ENCODE measurements at regions not wholly inside any gene's neighbourhood (a gene's known extent, or its start where the extent isn't known, plus 50 kb on each side); places are given as distances from the start of the nearest gene placed in this dataset.

DNA sequence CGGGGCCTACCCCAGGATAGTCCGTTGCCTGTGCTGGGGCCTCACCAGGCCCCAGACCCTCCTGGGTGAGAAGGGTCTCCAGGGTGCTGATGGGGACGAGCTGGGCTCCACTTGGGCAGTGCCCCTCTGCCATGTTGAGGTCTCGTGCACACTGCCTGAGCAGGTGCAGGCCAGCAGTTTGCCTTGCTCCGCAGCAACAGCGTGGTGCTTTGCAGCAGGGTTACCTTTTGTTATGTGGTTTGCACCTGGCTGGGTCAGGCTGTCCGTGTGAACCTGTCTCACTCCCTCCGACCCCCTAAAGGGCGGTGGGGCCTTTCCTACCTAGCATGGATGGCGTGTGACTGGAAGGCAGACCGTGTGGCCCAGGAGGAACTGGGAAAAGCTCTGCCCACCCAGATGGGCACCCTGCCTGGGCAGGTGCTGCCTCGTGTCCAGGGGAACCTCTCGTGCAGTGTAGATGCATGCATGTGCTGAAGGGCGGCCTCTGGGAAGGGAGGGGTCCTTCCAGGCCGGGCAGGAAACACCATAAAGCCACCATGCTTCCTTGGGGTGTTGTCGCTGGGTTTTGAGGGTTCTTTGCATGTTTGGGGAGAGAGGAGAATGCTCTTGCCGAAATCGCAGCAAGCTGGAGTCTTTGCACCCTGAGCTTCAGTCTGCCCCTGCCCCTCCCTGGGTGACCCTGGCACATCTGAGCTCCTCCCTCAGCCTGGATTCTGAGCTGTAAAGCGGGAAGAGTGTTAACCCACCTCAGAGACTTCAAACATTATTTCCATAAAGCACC, 75.4 kb upstream of the PPARA start:
- no peak for DNase-seq (ENCODE audit: low read depth in 4 of 4, low spot score in 3 of 4)

GRCh38 chr22:46075764-46076531, 74.4 kb upstream of the PPARA start:
- DNase-seq (ENCODE audit: low read depth in 4 of 4, low spot score in 3 of 4), result no peak

DNA sequence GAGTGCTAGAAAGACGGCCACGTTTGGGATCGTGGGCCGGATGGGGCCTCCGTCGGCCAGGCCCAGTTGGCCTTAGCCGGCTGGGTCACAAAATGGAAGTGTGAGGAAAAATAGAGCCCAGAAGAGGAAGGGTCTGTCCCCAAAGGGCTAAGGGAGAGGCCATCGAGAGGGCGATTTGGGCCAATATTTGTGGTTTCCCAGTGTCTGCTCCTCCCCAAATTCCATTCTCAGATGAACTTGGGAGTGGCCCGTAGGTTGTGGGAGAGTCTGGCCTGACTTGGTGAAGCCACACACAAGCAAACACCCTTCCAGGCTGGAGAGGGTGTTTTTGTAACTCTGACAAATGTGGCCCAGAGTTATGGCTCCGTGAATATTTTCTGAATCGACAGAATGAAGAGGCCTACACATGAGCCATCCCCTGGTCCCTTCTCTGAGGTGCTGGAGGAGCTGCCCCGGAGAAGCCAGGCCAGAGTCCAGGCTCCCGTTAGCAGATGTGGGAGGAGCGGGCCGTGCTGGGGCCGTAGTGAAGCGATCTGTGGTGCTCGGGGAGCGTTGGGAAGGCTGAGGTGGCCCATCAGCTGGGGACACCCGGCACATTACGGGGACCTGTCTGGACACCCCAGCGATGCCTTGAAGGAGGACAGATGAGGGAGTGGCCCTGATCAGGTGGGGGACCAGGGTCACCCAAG, 73.5 kb upstream of the PPARA start:
- DNase-seq (ENCODE audit: low read depth in 4 of 4, low spot score in 3 of 4), result no peak

- no peak for DNase-seq (ENCODE audit: low read depth in 4 of 4, low spot score in 3 of 4)
These were observed 72.6 kb upstream of the PPARA start for GRCh38 chr22:46077669-46078099.

DNA sequence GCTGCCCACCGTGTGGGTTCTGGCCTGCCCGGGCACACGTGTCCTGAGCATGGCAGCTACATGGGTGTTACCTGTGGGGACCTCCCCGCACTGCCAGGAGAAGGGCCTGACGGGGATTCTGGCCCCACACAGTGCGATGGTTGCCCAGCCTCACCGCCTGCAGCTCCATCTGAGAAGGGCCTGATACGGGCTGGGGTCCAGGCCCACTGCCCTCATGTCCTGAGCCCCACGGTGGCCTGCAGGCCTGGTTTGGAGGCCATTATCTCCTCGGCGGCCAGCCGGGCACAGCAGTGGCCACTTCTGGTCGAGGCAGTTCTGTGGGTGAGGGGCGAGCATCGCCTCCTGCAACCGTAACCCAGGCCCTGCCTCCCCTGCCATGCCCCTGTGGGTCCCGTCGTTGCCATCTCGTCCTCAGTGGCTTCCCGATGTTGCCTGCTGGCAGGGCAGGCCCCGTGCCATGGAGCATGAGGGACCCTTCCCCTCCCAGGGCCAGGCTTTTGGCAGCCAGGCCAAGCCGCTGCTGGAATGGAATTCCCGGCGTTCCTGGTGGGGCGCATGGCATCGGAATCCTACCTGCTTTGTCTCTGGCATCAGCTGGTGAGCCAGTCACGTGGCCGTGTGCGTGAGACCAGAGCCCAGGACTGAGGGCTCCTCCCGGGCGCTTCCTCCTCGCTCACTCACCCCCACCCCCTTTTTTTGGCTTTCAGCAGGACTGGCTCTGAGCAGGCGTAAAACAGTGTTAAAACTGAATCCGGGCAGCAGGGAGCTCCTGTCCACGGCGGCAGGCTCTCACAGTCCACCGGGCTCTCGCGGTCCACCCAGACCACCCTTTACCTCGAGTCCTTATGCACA, 71.9 kb upstream of the PPARA start:
- no peak for DNase-seq (ENCODE audit: low read depth in 4 of 4, low spot score in 3 of 4)

DNA sequence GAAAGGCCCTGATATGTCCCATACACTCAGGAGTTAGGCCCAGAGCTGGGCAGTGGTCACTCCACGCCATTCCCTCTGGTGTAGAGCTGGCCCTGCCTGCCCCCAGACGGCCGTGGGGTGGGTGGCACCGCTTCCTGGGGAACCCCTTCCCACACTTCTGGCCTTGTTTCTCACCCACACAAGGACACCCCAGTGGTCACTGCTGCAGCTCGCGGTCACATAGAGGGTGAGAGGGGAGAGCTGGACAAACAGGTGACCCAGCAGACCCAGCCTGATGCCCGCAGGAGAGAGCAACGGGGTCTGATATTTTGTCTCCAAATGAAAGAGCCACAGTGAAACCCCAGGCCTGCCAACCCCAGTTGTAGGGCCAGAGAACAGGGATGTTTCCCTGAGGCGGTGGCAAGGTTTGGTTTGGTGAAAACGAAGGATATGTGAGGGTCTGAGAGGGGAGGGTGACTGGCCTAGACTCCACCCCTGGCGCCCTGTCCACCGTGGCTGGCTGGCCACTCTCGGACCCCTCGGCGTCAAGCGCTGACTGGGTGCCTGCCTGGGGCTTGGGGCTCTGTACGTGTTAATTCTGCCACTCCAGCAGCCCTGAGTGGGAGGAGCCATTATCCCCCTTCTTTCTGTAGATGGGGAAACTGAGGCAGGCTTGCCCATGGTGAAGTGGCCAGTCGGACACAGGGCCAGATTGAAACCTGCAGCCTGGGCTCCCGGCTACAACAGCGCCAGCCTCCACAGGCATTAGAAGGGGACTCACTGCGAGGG, 71.0 kb upstream of the PPARA start:
- DNase-seq (ENCODE audit: low read depth in 4 of 4, low spot score in 3 of 4), result no peak

GRCh38 chr22:46079861-46080821, 70.2 kb upstream of the PPARA start:
- DNase-seq (ENCODE audit: low read depth in 4 of 4, low spot score in 3 of 4), result no peak

DNA sequence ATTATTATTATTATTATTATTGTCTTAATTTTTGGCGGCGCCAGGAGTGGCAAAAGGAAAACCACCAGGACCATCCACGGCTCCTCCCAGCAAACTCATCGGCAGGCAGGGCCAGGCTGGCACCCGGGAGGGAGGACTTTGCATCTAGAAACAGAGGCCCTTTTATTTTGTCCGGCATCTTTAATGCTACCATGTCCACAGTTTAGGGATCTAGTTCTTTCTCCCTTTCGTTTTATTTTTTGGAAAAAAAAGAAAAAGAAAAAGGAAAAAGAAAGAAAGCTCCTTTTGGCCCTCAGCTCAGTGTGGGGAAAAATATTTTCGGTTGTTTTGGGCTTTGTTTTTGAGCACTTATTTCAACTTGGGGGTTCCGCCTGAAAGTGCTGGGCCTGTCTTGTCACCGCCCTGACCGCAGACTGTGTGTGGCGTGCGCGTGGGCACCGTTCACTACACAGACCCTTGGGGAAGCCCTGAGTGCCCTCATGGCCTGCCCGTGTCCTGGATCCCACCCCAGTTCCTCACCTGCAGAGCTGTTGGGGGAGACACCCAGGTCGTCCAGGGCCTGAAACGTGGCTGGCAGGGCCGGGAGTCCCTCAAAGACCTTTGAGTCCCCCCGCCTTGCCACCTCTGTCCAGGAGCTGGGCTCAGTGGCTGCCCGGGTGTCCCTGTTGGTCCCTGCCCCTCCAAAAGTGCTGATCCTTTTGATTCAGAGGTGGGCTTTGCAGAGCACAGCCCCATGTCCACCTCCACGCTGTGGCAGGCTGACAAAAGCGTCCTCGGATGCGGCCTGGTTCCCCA, 69.1 kb upstream of the PPARA start:
- no peak for DNase-seq (ENCODE audit: low read depth in 4 of 4, low spot score in 3 of 4)

GRCh38 chr22:46081831-46082210, 68.5 kb upstream of the PPARA start:
- no peak for DNase-seq (ENCODE audit: low read depth in 4 of 4, low spot score in 3 of 4)

GRCh38 chr22:46082633-46083032, 67.7 kb upstream of the PPARA start:
- no peak for DNase-seq (ENCODE audit: low read depth in 4 of 4, low spot score in 3 of 4)

DNA sequence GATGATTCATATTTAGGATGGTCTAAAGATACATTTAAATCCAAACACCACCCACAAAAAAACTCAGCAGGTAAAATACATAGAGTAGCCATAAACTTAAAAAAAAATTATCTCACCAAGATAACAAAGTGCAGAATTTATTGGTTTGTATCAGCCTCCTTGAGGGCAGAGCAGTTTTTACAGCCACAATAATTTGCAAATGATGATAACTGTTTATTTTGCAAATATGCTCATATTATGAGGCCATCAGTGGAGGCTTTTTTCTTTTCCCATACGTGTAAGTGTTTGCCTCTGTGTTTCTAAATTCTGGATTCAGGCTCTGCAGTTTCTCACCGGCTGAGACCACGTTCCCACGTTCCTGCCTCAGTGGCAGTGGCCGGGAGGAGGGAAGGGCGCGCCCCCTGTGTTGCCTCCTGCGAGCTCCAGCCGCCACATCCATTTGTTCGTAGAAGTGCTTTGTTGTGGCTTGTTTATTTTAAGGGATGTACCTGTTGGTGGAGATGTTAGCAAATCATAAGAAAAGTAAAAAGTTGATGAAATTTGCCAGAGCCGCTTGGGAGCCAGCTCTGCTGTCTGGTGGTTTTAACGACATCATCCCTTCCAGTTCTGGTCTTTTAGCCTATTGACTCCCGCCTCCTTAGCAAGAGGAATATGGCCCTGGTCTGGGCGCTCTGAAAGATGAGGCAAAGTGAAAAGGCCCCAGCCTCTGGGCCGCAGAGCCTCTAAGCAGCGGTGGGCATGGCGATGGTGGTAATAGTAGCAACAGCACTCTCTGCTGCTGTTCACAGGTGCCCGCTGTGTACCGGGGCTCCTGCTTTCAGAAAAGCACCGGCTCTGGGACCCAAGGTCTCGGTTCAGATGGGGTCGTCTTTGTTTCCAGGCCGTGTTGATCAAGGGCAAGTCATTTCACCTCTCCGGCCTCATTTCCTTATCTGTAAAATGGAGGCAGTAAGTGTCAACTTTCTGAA, 66.7 kb upstream of the PPARA start:
- no peak for DNase-seq (ENCODE audit: low read depth in 4 of 4, low spot score in 3 of 4)

GRCh38 chr22:46084376-46084775, 66.0 kb upstream of the PPARA start:
- DNase-seq (ENCODE audit: low read depth in 4 of 4, low spot score in 3 of 4), result no peak

DNA sequence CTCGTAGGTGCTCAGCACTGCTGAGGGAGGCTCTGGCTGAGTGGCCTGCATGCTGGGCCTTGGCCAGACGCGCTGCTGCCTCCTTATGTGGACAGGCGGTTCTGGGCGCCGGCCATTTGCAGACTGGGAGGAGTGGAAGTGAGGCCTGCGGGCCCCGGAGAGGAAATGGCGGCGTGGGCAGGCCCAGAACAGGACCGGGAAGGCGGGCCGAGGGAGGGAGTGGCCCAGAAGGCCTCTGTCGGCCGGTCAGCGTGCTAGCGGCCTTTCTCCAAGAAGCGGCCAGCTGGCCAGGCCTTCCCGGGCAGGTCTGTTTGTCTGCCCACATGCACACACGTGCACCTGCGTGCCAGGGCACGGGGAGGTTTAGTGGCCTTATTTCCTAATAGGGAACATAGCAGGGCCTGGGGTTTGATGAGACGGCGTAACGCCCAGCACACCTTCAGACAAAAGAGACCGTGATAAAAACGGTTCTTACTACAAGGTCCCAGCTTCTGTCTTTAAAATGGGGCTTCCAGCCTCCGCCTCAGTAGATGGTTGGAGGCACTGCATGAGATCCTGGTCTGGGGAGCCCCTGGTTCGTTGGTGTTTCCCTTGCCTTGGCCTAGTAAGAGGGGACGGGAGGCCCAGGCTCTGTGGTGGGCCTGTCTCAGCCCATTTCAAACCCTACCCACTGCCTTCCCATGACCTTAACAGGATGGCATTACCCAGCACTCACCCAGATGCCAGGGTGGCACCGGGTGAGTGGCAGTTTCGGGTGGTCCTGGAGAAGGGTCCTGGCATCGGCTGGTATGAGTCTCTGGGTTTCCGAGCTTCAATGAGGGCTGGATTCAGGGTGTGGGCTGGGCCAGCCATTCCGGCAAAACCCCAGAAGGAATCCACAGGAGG, 65.1 kb upstream of the PPARA start:
- DNase-seq (ENCODE audit: low read depth in 4 of 4, low spot score in 3 of 4), result no peak

GRCh38 chr22:46085828-46086576, 64.3 kb upstream of the PPARA start:
- no peak for DNase-seq (ENCODE audit: low read depth in 4 of 4, low spot score in 3 of 4)

Data from left renal pelvis (tissue), 4 donors.